OCI-LY3 (cell line): ENCODE measurements at regions not wholly inside any gene's neighbourhood (a gene's known extent, or its start where the extent isn't known, plus 50 kb on each side); places are given as distances from the start of the nearest gene placed in this dataset.

ENCODE experiments used
- H2AFZ ChIP-seq: fragments of 200-600, 300-600 bp; shearing (Covaris generic); 2 replicates; pipeline ENCODE4 v1.6.0; 2014; ENCODE audit warnings: antibody characterized with exemption, low read depth, low read length
- H3K27ac ChIP-seq: fragments of 200-600, 300-600 bp; sonication (generic); 2 replicates; pipeline ENCODE4 v1.5.1; 2014; ENCODE audit warnings: mild to moderate bottlenecking, low read length, moderate library complexity, mixed read lengths
- H3K27me3 ChIP-seq: fragments of 200-600, 300-600 bp; sonication (generic); 2 replicates; pipeline ENCODE4 v1.6.1; 2014; ENCODE audit warnings: low read depth, low read length, mixed read lengths
- H3K36me3 ChIP-seq: fragments of 200-600, 300-600 bp; sonication (generic); replicated peaks from 2 replicates; pipeline ENCODE3; 2014; ENCODE audit warnings: low read depth, low read length, mixed read lengths
- H3K4me1 ChIP-seq: fragments of 300-600, 200-600 bp; sonication (generic); 2 replicates; pipeline ENCODE4 v1.6.1; 2014; ENCODE audit warnings: low read length, mixed read lengths
- H3K4me2 ChIP-seq: fragments of 200-600, 300-600 bp; sonication (generic); 2 replicates; pipeline ENCODE4 v1.6.1; 2014; ENCODE audit warnings: low read length, mixed read lengths
- H3K4me3 ChIP-seq: fragments of 300-600, 200-600 bp; sonication (generic); 2 replicates; pipeline ENCODE4 v1.5.1; 2014; ENCODE audit warnings: antibody characterized with exemption, mild to moderate bottlenecking, low read length, moderate library complexity
- H3K79me2 ChIP-seq: fragments of 300-600, 200-600 bp; shearing (Covaris generic); 2 replicates; pipeline ENCODE4 v1.6.1; 2014; ENCODE audit warnings: mild to moderate bottlenecking, low read length, mixed read lengths
- H3K9ac ChIP-seq: fragments of 300-600, 200-600 bp; shearing (Covaris generic); 2 replicates; pipeline ENCODE4 v1.6.0; 2014; ENCODE audit warnings: mild to moderate bottlenecking, low read length, moderate library complexity
- H3K9me3 ChIP-seq: fragments of 200-600, 300-600 bp; shearing (Covaris generic); 2 replicates; pipeline ENCODE4 v1.6.1; 2014; ENCODE audit warnings: low read length, mixed read lengths; ENCODE audit not compliant: insufficient read depth
- H4K20me1 ChIP-seq: fragments of 200-600, 300-600 bp; sonication (generic); 2 replicates; pipeline ENCODE4 v1.6.1; 2016; ENCODE audit warnings: low read length, mixed read lengths; ENCODE audit not compliant: insufficient read depth
- EZH2phosphoT487 ChIP-seq: fragments of 200-600 bp; shearing (Covaris generic); IDR thresholded peaks from 2 replicates; pipeline ENCODE4 v1.6.1; 2018; ENCODE audit warnings: antibody characterized with exemption, mixed run types, low read depth
- TF ChIP-seq, protein P1 (sequence below): fragments of 200-600, 300-600 bp; sonication (generic); IDR thresholded peaks from 2 replicates; pipeline ENCODE4 v1.5.1; 2014; ENCODE audit warnings: antibody characterized with exemption, low read length, low read depth

DNA sequence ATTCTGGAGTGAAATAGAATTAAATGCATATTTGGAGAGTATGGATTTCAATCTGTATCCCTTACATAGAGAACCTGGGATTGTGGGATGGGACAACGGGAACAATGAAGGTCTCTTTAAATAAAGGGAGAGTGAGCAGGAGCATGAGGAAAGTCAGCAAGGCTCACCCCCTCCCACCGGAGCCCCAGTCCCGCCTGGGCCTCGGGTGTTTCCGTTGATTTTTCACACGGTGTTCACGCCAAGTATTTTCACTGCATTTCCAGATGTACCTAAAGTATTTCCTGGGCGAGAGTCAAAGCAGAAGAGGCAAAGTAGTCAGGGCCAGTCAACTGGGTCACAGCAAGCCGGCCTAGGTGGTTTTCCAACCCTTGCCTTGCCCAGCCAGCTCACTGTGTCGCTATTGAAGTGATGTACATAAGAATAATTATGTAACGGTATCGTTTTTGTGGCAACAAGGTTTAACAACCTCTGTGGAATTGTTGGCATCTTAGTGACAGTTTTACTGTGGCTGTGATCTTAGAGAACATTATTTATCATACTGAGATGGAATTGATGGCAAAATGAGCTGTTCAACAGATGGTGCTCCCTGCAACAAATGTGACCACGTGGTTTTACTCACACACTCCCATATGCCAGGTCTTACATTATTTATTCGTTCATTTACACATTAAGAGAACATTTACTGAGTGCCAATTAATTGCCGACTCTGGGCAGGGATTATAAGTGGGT is 177.3 kb downstream of the ADAMTS15 start:
- Histone ChIP-seq H3K27me3 (0 out of 2 replicates have a peak, but pooled peaks cover 3% of the 10 kb centered on the region), H2AFZ (no peak overlapping the region)
- no peak for TF ChIP-seq EZH2phosphoT487
- TF ChIP-seq, protein P1, sequence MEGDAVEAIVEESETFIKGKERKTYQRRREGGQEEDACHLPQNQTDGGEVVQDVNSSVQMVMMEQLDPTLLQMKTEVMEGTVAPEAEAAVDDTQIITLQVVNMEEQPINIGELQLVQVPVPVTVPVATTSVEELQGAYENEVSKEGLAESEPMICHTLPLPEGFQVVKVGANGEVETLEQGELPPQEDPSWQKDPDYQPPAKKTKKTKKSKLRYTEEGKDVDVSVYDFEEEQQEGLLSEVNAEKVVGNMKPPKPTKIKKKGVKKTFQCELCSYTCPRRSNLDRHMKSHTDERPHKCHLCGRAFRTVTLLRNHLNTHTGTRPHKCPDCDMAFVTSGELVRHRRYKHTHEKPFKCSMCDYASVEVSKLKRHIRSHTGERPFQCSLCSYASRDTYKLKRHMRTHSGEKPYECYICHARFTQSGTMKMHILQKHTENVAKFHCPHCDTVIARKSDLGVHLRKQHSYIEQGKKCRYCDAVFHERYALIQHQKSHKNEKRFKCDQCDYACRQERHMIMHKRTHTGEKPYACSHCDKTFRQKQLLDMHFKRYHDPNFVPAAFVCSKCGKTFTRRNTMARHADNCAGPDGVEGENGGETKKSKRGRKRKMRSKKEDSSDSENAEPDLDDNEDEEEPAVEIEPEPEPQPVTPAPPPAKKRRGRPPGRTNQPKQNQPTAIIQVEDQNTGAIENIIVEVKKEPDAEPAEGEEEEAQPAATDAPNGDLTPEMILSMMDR: no peak

DNA sequence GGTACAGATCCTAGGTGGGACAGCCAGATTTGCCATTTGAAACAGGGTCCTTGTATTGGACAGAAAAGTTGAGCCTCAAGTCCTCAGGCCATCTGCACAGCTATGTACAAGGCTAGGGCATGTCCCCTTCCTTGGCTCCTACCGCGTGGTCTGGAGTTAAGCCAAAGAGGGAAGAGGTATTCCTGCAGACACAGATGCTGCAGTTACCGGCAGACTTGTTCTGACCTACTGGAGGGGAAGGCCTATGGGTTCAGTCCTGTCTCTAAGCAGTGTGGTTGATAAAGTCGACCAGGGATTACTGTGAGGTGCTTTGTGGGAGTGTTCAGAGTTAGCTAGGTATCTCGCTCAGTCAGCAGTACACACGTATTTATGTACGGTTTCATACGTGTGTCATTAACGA is 180.6 kb downstream of the ADAMTS15 start:
- Histone ChIP-seq H3K79me2 (no peaks in the 10 kb centered on the region), H3K27me3 (0 out of 2 replicates have a peak, but pooled peaks cover 3% of the 10 kb centered on the region), H3K9ac (no peak overlapping the region), H2AFZ (no peak overlapping the region), H4K20me1 (no peaks in the 10 kb centered on the region), H3K4me1 (peaks cover 14% of the 10 kb centered on the region), H3K9me3 (no peaks in the 10 kb centered on the region), H3K4me3 (no peak overlapping the region), H3K4me2 (no peak overlapping the region), H3K27ac (no peak overlapping the region), H3K36me3 (no peaks in the 10 kb centered on the region)
- TF ChIP-seq, protein P1: no peak
- TF ChIP-seq EZH2phosphoT487: no peak

More for the DNA sequence above, 177.3 kb downstream of the ADAMTS15 start:
- H3K79me2 ChIP-seq: no peaks in the 10 kb centered on the region
- no peaks in the 10 kb centered on the region for H3K36me3 ChIP-seq
- no peak overlapping the region for H3K4me3 ChIP-seq
- no peak overlapping the region for H3K27ac ChIP-seq
- no peaks in the 10 kb centered on the region for H3K9me3 ChIP-seq
- no peaks in the 10 kb centered on the region for H3K4me1 ChIP-seq
- no peaks in the 10 kb centered on the region for H4K20me1 ChIP-seq
- H3K9ac ChIP-seq: no peak overlapping the region
- no peak overlapping the region for H3K4me2 ChIP-seq

DNA sequence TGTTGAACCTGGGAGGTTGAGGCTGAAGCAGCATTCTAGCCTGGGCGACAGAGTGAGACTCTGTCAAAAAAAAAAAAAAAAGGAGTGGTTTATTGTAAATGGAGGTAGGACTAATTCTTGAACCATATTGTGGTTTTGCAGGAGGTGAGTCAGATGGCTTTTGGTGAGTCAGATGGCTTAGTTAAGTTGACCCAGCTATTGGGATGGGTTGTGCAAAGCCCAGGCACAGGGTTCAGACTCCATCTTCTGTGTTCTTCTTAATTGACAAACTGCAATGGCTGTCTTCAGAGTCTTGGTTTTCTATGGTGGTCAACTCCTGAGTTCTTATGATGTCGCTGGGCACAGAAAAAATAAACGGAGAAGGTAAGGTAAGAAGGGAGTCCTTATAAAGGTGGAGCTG is 182.7 kb downstream of the ADAMTS15 start:
- H4K20me1 ChIP-seq: no peaks in the 10 kb centered on the region
- peaks cover 35% of the 10 kb centered on the region for H3K4me1 ChIP-seq
- TF ChIP-seq EZH2phosphoT487: no peak
- TF ChIP-seq, protein P1: no peak
- H3K4me3 ChIP-seq: no peak overlapping the region
- H3K9ac ChIP-seq: no peak overlapping the region
- no peak overlapping the region for H3K27ac ChIP-seq
- no peak overlapping the region for H3K4me2 ChIP-seq
- H3K79me2 ChIP-seq: no peaks in the 10 kb centered on the region
- H3K9me3 ChIP-seq: no peaks in the 10 kb centered on the region
- 0 out of 2 replicates have a peak, but pooled peaks cover 3% of the 10 kb centered on the region for H3K27me3 ChIP-seq
- no peaks in the 10 kb centered on the region for H3K36me3 ChIP-seq
- H2AFZ ChIP-seq: no peak overlapping the region

DNA sequence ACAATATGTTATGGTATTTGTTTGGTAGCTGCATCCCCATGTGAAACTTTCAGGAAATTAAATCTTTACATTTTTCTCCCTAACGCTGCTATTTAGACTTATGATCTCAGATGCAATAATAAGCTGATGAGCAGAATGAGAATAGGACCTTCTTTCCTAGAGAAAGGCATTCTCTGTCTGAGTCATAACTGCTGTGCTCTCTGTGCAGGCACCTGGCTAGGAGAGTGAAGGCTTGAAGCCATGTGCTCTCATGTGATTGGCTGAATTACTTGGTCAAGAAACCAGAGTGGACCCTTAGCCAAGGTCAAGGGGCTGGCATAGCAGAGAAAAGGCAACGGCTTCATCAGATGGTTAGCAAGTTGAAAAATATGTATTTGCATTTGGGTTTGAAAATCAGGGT is 185.0 kb downstream of the ADAMTS15 start:
- H3K9me3 ChIP-seq: no peaks in the 10 kb centered on the region
- H3K27ac ChIP-seq: no peak overlapping the region
- H4K20me1 ChIP-seq: no peaks in the 10 kb centered on the region
- H3K36me3 ChIP-seq: no peaks in the 10 kb centered on the region
- peaks cover 52% of the 10 kb centered on the region for H3K4me1 ChIP-seq
- 0 out of 2 replicates have a peak, but pooled peaks cover 6% of the 10 kb centered on the region for H3K27me3 ChIP-seq
- no peaks in the 10 kb centered on the region for H3K79me2 ChIP-seq
- TF ChIP-seq, protein P1: no peak
- no peak for TF ChIP-seq EZH2phosphoT487
- no peak overlapping the region for H2AFZ ChIP-seq
- H3K4me3 ChIP-seq: no peak overlapping the region
- H3K4me2 ChIP-seq: peak overlapping the region; percentile 72
- no peak overlapping the region for H3K9ac ChIP-seq
